ENCODE measurements at regions not wholly inside any gene's neighbourhood (a gene's known extent, or its start where the extent isn't known, plus 50 kb on each side); places are given as distances from the start of the nearest gene placed in this dataset.

DNA sequence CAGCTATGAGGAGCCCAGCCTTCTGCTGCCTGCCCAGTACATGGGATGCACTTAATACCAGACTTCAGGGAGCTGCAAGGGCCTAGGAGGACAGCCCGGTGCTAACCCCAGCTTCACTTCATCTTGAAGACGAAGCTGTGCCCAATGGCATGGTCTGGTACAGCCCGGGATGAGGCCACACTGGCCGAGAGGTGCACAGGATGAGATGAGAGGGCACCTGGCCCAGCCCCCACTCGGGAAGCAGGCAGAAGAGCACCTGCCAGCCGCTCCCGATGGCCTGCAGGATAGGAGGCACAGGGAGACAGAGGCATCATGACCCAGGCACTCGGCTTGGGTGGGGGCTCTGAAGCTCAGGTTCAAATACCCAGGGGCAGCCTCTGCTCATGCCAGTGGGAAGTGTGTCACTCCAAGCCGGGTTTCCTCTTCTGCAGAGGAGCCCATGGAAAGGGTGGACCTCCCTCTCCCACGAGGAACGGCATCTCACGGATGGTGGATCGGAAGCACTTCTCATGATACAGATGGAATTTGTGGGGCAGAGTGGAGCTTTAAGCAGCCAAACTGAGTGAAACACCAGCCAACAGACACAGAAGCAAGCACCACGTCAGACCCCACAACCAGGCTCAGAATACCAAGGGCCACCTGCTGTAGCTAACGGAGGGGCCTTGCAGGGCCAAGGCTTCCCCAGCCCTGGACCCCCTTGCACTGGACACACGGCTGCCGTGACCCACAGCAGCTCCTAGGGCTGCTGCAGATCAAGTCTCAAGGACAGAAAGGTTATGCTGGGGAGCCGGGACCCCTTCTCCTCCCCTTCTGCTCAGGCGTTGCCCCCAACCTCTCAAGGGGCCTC lies 875.2 kb downstream of the BRD1 start:
- DNase-seq, result no peak

DNA sequence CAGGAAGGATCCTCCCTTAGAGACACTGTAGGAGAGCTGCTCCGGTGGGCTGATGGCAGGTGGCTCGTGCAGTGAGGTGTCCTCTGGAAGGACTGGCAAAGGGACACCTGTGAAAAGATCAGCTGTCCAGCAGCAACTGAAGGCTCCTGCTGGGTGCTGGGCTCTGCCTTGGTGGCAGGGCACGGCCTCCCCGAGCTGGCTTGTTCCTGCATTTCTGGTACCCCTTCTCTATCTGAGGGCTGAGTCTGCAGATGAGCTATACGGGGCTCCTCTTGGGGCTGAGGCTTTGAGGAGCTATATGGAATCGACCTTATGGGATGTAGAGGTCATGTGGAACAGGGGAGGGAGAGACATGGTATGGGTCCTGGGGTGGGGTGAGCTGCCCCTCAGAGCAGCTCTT lies 875.8 kb downstream of the BRD1 start:
- DNase-seq, result no peak

DNA sequence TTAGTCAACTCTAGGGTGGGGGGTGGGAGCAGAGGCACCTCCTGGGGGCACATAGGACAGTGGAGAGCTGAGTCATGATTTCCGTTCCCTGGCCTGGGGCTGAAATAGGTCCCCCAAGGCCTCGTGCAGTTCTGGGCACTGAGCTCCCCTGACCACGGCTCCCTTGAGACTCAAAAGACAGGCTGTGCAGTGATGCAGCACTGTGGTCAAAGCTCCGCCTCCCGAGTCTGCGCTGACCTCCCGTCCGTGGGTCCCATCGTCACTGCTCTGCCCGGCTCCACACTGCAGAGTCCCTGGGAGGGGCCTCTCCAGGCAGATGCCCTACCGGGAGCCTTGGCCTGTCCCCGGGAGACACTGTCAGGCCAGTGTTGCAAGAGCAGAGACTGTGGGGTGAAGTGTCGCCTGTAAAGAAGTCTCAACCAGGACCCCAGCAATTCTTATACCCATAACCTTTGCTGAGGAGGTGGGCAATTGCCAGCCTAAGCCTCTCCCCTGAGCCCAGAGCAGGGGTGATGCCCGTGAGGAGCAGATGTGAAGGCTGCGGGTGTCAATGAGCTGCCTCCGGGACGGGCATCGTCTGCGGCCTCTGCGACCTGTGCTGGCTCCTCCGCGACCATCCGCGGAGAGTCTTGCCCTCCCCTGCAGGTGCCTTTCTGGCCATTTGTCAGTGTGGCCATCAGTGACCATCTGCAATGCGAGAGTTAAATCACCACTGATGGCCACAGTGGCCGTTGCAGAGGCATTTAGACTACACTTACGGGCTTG lies 877.3 kb downstream of the BRD1 start:
- DNase-seq, result no peak

DNA sequence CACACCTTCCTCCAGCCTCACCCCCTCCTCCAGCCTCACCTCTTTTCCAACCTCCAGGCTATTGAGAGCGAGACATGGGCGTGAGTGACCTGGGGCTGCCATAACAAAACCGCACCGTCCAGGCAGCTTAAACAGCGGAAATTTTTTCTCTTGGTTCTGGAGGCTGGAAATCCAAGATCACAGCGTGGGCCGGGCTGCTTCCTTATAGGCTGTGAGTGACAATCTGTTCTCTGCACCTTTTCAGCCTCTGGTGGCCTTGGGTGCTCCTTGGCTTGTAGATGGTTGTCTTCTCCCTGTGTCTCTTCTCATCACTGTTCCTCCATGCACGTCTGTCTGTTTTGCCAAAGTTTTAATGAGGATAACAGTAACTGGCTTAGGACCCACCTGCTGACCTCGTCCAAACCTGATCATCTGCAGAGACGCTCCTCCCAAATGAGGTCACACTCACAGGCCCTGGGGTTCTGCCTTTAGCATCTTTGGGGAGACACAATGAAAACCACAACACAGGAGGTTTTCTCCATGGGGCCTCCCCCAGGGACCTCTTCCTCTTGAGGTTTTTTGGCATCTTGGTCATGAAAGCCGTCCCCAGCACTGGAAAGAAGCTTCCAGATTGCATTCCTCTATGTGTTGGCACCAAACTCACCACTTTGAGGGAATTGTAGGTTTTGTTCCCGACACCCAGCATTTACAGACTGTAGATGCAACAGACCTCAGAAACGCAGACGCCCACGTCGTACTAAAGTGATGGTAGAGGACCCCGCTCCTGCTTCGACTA lies 878.1 kb downstream of the BRD1 start:
- no peak for DNase-seq

GRCh38 chr22:48948575-48949170 lies 879.0 kb downstream of the BRD1 start:
- DNase-seq, result no peak

- no peak for DNase-seq
Measured at GRCh38 chr22:48947636-48948035, 880.0 kb downstream of the BRD1 start.

GRCh38 chr22:48945621-48946458 lies 881.8 kb downstream of the BRD1 start:
- no peak for DNase-seq

DNA sequence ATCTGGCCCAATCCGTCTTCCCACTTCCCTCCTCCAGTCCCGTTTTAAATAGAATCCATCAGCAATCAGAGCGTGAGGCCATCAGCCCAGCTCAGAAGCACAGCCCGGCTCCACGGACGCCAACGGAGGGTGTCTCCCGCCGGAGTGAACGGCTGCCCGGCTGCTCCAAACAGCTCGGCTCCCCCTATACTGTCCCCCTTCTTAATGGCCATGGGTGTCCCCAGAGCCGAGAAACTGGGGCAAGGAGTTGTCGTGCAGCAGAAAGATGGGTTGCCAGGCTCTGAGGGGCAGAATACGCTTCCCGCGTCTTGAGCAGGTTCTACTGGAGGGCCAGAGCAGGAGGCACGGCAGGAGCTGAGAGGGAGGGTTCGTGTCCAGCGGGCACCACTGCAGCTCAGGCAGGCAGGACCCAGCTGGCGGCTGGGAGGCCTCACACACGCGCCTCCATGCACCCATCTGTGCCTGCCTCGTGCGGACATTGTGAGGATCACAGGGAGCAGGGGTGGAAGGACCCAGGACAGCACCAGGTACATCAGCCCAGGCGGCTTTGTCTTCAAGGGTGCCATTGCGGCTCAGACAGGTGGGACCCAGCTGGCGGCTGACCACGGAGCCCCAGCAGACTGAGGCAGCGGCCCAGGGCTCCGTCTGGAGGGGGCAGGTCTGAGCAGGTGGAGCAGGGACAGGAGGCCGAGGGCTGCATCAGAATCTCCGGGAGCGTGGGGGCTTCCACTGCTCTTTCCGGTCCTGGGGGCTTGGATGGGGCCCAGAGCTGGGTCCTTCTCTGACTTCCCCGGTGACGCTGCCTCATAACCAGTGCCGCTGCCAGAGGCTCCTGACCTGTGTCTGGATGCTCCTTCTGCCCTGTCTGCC lies 882.7 kb downstream of the BRD1 start:
- DNase-seq, result no peak

GRCh38 chr22:48944433-48944750 lies 883.3 kb downstream of the BRD1 start:
- DNase-seq, result no peak

GRCh38 chr22:48943567-48944432 lies 883.9 kb downstream of the BRD1 start:
- no peak for DNase-seq

DNA sequence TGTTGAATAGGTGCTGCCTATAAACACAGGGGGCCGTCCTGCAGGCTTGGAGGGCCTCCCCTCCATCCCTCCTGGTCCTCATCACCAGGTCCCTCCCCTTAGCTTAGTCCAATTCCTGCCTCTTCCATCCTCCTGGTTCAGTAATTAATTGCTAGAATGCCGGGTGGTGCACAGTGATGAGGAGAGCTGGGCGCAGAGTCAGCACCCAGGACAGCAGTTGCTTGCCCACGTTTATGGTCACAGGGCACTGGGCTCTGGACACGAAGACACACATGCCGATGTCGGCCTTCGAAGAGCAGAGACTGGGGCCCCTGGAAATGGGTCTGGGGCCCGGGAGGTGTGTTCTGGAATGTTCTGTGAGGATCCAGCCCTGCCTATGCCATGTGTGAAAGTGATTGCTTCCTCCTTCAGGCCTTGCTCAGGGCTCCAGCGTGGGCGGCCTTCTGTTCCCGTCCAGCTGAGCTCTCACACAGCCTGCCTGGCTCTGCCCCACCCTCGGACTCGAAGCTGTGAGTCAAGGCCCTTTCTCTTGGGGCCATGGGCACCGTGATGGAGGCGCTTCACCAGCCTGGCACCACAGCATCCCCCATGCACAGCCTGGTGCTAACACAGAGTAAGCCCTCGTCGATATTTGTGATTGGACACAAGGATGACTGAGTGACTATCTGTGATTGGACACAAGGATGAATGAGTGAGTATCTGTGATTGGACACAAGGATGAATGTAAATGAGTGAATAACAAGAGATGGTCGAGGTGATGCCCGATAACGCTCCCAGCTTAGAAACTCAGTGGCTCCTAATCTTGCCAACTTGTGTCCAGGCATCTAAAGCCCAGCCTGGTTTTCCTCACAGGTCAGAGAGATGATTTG lies 884.7 kb downstream of the BRD1 start:
- no peak for DNase-seq

- DNase-seq, result no peak
Measured at GRCh38 chr22:48941903-48942575, 885.6 kb downstream of the BRD1 start.

- no peak for DNase-seq
Measured at GRCh38 chr22:48941033-48941902, 886.4 kb downstream of the BRD1 start.

GRCh38 chr22:48940266-48941032 lies 887.2 kb downstream of the BRD1 start:
- no peak for DNase-seq

DNA sequence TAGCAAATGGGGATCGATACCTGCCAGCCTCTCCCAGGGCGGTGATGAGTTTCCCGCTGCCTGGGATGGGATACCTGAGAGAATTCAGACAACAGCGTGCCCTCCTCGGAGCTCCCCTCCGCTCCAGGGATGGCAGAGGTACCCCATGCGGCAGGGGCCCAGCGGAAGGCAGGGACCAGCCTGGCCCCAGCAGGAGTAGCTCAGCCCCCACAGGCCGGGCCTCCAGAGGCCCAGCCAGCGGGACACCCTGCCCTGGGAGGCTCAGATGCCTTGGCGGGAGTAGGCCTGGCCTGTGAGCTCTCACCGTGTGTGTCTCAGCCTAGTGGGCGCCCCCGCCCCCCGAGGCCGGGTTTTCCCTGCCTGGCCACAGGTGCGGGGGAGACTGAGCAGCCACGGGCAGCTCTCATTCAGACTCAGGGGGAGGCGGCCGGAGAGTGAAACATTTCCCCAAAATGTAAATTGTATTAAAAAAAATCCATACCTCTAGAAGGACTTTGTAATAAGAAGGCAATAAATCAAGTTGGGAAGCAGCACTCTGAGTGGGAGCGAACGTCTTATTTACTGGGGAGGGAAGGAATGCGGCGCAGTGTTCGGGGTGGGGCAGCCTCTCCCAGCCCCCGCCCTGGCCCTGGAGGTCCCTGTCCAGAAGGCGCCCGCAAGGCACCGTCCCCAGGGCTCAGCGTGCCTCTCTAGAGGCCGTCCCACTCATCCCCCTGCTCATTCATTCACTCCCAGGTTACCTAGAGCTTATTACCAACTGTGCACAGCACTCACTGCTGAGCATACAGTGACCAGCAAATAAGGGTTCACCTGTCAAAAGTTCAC lies 888.0 kb downstream of the BRD1 start:
- DNase-seq, result no peak

DNA sequence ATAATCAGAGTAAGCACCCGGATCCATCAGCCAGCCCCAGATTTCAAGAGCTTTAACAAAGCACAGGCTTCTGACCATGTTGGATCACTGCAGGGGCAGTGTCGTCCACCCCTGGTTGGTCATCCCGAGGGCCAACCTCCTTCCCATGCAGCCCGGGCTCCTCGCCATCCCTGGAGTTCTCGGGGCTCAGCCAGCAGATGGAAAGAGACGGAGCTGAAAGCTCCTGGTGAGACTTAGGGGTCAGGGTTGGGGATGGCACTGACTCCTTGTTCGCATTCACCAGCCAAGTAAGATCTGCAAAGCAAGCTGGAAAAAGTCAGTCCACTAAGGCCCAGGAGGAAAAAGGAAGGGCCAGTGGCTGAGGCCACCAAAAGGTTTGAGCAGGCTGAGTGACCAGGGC lies 888.9 kb downstream of the BRD1 start:
- no peak for DNase-seq
